ENCODE measurements at regions not wholly inside any gene's neighbourhood (a gene's known extent, or its start where the extent isn't known, plus 50 kb on each side); places are given as distances from the start of the nearest gene placed in this dataset.

DNA sequence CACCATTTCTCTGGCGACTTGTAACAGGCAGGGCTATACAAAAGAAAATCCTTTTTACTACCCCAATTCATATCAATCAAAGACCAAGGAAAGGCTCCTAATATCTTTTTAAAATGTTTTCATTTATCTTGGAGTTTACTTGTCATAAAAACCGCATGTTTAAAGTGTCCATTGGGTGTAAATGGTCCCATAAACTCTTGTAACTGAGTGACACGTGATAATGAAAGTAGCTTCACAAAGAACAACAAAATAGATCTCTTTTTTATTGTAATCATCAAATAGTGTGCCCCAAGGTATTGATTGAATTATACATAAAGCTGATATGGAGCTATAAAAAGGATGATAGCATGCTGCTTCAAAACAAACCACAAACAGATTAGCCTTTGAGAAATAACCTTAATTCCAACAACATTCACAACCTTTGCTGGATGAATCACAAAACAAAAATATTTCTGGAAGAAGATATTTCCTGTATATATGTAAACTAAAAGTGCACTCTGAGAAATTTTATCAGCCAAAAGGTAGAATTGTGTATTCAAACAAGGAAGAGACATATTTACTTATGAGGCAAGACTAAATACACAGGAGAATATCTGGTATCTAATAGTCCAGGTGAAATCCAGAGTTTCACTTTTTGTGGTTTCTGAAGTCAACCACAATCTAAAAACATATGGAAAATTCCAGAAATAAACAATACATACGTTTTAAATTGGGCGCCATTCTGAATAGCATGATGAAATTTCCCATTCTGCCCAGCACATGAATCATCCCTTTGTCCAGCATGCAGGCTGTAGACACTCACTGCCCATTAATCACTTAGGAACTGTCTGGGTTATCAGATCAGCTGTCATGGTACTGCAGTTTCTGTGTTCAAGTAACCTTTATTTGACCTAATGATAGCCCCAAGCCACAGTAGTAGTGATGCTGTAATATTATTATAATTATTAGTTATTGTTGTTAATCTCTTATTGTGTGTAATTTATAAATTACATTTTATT is 237.5 kb downstream of the PIK3C3 start:
- peak; percentile 8 to 39 for DNase-seq
- H3K9me2 ChIP-seq (ENCODE audit: insufficient read depth) = no peaks in the 10 kb centered on the region
- H3K36me3 ChIP-seq (ENCODE audit: low read depth) = no peaks in the 10 kb centered on the region
- TF ChIP-seq, protein P1, sequence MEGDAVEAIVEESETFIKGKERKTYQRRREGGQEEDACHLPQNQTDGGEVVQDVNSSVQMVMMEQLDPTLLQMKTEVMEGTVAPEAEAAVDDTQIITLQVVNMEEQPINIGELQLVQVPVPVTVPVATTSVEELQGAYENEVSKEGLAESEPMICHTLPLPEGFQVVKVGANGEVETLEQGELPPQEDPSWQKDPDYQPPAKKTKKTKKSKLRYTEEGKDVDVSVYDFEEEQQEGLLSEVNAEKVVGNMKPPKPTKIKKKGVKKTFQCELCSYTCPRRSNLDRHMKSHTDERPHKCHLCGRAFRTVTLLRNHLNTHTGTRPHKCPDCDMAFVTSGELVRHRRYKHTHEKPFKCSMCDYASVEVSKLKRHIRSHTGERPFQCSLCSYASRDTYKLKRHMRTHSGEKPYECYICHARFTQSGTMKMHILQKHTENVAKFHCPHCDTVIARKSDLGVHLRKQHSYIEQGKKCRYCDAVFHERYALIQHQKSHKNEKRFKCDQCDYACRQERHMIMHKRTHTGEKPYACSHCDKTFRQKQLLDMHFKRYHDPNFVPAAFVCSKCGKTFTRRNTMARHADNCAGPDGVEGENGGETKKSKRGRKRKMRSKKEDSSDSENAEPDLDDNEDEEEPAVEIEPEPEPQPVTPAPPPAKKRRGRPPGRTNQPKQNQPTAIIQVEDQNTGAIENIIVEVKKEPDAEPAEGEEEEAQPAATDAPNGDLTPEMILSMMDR (conservative IDR thresholded peaks at IDR 0.05) = no peak
- no peaks in the 10 kb centered on the region for H3F3A ChIP-seq (ENCODE audit: insufficient read depth, low read depth)
- no peaks in the 10 kb centered on the region; the same call in 1 of the 2 replicates for H3K4me1 ChIP-seq (replicated peaks; ENCODE audit: insufficient read depth)
- no peak overlapping the region for H3K4me2 ChIP-seq
- H3K9me3 ChIP-seq (ENCODE audit: insufficient read depth, low read depth) = no peaks in the 10 kb centered on the region
- H3K4me3 ChIP-seq = no peak overlapping the region
- BruUV-seq (replicated peaks) = no TSS peak
- CTCF ChIA-PET = no interaction called here
- no peak overlapping the region for H2AFZ ChIP-seq
- intact Hi-C loops (cut with micrococcal nuclease; ENCODE audit: unreplicated experiment) = no loop called here
- H3K79me2 ChIP-seq (ENCODE audit: low read depth) = no peaks in the 10 kb centered on the region
- H4K20me1 ChIP-seq (ENCODE audit: insufficient read depth) = no peaks in the 10 kb centered on the region
- no peak overlapping the region for H3K27ac ChIP-seq
- H3K27me3 ChIP-seq (ENCODE audit: insufficient read depth, low read depth) = no peaks in the 10 kb centered on the region
- POLR2A ChIA-PET (ENCODE audit: unreplicated experiment) = no interaction called here

DNA sequence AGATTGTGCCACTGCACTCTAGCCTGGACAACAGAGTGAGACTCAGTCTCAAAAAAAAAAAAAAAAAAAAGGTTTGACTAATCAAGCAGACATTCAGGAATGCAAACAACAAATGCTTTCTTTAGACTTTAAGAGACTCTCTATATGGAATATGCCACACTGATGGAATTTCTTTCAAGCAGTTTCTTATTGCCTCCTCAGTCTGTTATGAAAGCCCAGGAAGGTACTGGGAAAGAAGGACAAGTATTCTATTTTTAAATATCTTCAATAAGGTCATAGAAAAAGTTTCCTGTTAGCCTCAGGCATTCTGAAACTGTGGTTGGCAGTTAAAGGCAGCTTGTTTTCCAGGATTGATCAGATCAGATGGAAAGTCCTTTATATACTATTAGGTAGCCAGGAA is 241.6 kb downstream of the PIK3C3 start:
- no peak overlapping the region for H3K27ac ChIP-seq
- no peaks in the 10 kb centered on the region for H3K9me3 ChIP-seq (ENCODE audit: insufficient read depth, low read depth)
- H3K79me2 ChIP-seq (ENCODE audit: low read depth) = no peaks in the 10 kb centered on the region
- H3K27me3 ChIP-seq (ENCODE audit: insufficient read depth, low read depth) = no peaks in the 10 kb centered on the region
- H2AFZ ChIP-seq = no peak overlapping the region
- H3K4me2 ChIP-seq = no peak overlapping the region
- intact Hi-C loops (cut with micrococcal nuclease; ENCODE audit: unreplicated experiment) = no loop called here
- H3F3A ChIP-seq (ENCODE audit: insufficient read depth, low read depth) = no peaks in the 10 kb centered on the region
- POLR2A ChIA-PET (ENCODE audit: unreplicated experiment) = no interaction called here
- no peak overlapping the region for H3K4me3 ChIP-seq
- no peaks in the 10 kb centered on the region for H3K9me2 ChIP-seq (ENCODE audit: insufficient read depth)
- no peak for TF ChIP-seq EZH2 (IDR thresholded peaks at IDR 0.05; ENCODE audit: low read depth)
- TF ChIP-seq, protein P1 (conservative IDR thresholded peaks at IDR 0.05) = no peak
- H3K4me1 ChIP-seq (replicated peaks; ENCODE audit: insufficient read depth) = no peaks in the 10 kb centered on the region; the same call in 1 of the 2 replicates
- CTCF ChIA-PET = no interaction called here
- no peak for DNase-seq
- H3K36me3 ChIP-seq (ENCODE audit: low read depth) = no peaks in the 10 kb centered on the region
- no TSS peak for BruUV-seq (replicated peaks)
- no peaks in the 10 kb centered on the region for H4K20me1 ChIP-seq (ENCODE audit: insufficient read depth)

DNA sequence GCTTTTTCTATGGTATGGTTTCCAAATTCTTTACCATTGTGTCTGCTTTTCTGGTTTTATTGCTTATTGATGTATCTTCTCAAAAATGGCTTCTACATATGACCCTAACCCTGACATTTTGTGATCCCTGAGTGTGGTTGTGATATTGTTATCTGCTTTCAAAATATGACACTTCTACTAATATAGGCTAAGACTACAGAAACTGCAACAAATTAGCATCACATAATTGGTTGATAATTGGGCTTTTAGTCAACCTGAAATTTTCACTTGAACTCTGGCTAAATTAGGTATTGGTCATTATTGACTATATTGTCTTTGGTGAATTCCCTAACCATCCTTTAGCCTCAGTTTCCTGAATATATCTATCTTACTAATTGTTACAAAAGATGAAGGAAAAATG is 246.1 kb downstream of the PIK3C3 start:
- Histone ChIP-seq H3K4me3 (no peak overlapping the region), H3F3A (ENCODE audit: insufficient read depth, low read depth) (no peaks in the 10 kb centered on the region), H3K9me2 (ENCODE audit: insufficient read depth) (no peaks in the 10 kb centered on the region), H3K9me3 (ENCODE audit: insufficient read depth, low read depth) (no peaks in the 10 kb centered on the region), H3K27me3 (ENCODE audit: insufficient read depth, low read depth) (no peaks in the 10 kb centered on the region), H3K4me2 (no peak overlapping the region), H3K79me2 (ENCODE audit: low read depth) (no peaks in the 10 kb centered on the region), H3K27ac (no peak overlapping the region), H4K20me1 (ENCODE audit: insufficient read depth) (no peaks in the 10 kb centered on the region), H3K36me3 (ENCODE audit: low read depth) (no peaks in the 10 kb centered on the region), H2AFZ (no peak overlapping the region), H3K4me1 (replicated peaks; ENCODE audit: insufficient read depth) (no peaks in the 10 kb centered on the region)
- ChIA-PET POLR2A (ENCODE audit: unreplicated experiment) (no interaction called here), CTCF (no interaction called here)
- TF ChIP-seq, protein P1 (conservative IDR thresholded peaks at IDR 0.05) = no peak
- no peak for TF ChIP-seq EZH2 (IDR thresholded peaks at IDR 0.05; ENCODE audit: low read depth)
- BruUV-seq (replicated peaks) = no TSS peak
- DNase-seq = no peak
- intact Hi-C loops (cut with micrococcal nuclease; ENCODE audit: unreplicated experiment) = no loop called here
